Right lobe of liver (tissue), 6 donors: ENCODE measurements at regions not wholly inside any gene's neighbourhood (a gene's known extent, or its start where the extent isn't known, plus 50 kb on each side); places are given as distances from the start of the nearest gene placed in this dataset.

Experiments
- ATAC-seq, 4 donors: fragments of 200-7000 bp; cut with Tn5 transposase; one replicate each; pipeline ENCODE4 v1.9.1; 2020; ENCODE audit warnings: mild to moderate bottlenecking in 4 of 4, moderate library complexity in 4 of 4
- DNase-seq, 3 donors: peaks; one replicate each; pipeline ENCODE4 v3.0.0-alpha.2; 2020
- H3K27ac ChIP-seq, 3 donors: fragments of 200-600 bp; one replicate each; pipeline ENCODE4 v1.8.0; 2022
- H3K27me3 ChIP-seq, 2 donors: fragments of 200-600 bp; one replicate each; pipeline ENCODE4 v1.8.0; 2022
- H3K36me3 ChIP-seq, 4 donors: fragments of 200-600 bp; sonication (generic) in 1 of 4; one replicate each; pipeline versions ENCODE4 v1.5.1 to v1.8.0; 2017 to 2022; ENCODE audit warnings: control low read depth in 1 of 4
- H3K4me1 ChIP-seq, 4 donors: fragments of 200-600 bp; sonication (generic) in 1 of 4; one replicate each; pipeline versions ENCODE4 v1.5.1 to v1.8.0; 2017 to 2022; ENCODE audit warnings: control low read depth in 1 of 4
- H3K4me3 ChIP-seq, 3 donors: fragments of 200-600 bp; one replicate each; pipeline ENCODE4 v1.8.0; 2022
- H3K9me3 ChIP-seq, 4 donors: fragments of 200-600 bp; sonication (generic) in 1 of 4; one replicate each; pipeline versions ENCODE4 v1.5.1 to v1.8.0; 2017 to 2022; ENCODE audit warnings: control low read depth in 1 of 4
- CTCF ChIP-seq, 4 donors: fragments of 200-600 bp in 3 of 4; fragments of 450-650 bp in 1 of 4; IDR thresholded peaks; one replicate each; pipeline versions ENCODE4 v1.5.1 to v1.8.0; 2016 to 2022; ENCODE audit warnings: antibody characterized with exemption in 4 of 4, mild to moderate bottlenecking in 2 of 4
- POLR2A ChIP-seq: fragments of 450-650 bp; IDR thresholded peaks from one replicate; pipeline ENCODE4 v1.6.1; 2017; ENCODE audit warnings: antibody characterized with exemption, mild to moderate bottlenecking
- WGBS: methylation state at CpG from one replicate; pipeline ENCODE4 v1.1.6; 2018; ENCODE audit warnings: low coverage, low lambda C conversion rate; ENCODE audit not compliant: insufficient coverage; ENCODE audit errors: missing lambda C conversion rate; 5-methylcytosine and 5-hydroxymethylcytosine counted together
- intact Hi-C, 2 donors: fragments of 100-400 bp; cut with DNase I; formaldehyde crosslinking; loops; one replicate each; pipeline versions ENCODE4 v1.11.2 to v1.14.1; 2022
- donor health status: DM: no; HTN: yes; CAD: no.
- donor health status: DM: no; HTN: no; CAD: no.
- donor health status: DM: no; HTN: no; CAD: no.
- donor health status: DM: no; HTN: yes; CAD: no.
- donor health status: DM: no; HTN: yes; CAD: no.

GRCh38 chr18:44187090-44187489 is 493.6 kb upstream of the SETBP1 start:
- no peak for DNase-seq
- Histone ChIP-seq H3K9me3 (no peaks in the 10 kb centered on the region), H3K36me3 (no peaks in the 10 kb centered on the region), H3K27me3 (no peaks in the 10 kb centered on the region), H3K4me1 (no peaks in the 10 kb centered on the region), H3K27ac (no peak overlapping the region), H3K4me3 (no peak overlapping the region)
- ATAC-seq = no peak
- intact Hi-C loops = no loop called here
- 55% methylated on average over 2 of the region's 2 CpGs for WGBS
- TF ChIP-seq POLR2A (no peak), CTCF (IDR thresholded peaks at IDR 0.05) (no peak)

GRCh38 chr18:44195394-44196140 is 485.1 kb upstream of the SETBP1 start:
- H3K9me3 ChIP-seq = no peaks in the 10 kb centered on the region
- intact Hi-C loops = no loop called here
- 62% methylated on average over 4 of the region's 4 CpGs for WGBS
- H3K4me1 ChIP-seq = no peaks in the 10 kb centered on the region
- no peaks in the 10 kb centered on the region for H3K27me3 ChIP-seq
- DNase-seq (no peak), ATAC-seq (no peak)
- H3K4me3 ChIP-seq = no peak overlapping the region
- no peak for TF ChIP-seq POLR2A
- no peak for TF ChIP-seq CTCF (IDR thresholded peaks at IDR 0.05)
- no peaks in the 10 kb centered on the region for H3K36me3 ChIP-seq
- H3K27ac ChIP-seq = no peak overlapping the region

- WGBS = 40% methylated on average over 3 of the region's 8 CpGs
- H3K36me3 ChIP-seq = no peaks in the 10 kb centered on the region
- DNase-seq (no peak), ATAC-seq (peak in 1 of 4 donors; percentile 21)
- no peak overlapping the region for H3K4me3 ChIP-seq
- no peaks in the 10 kb centered on the region for H3K4me1 ChIP-seq
- intact Hi-C loops = no loop called here
- H3K27me3 ChIP-seq = no peaks in the 10 kb centered on the region
- H3K27ac ChIP-seq = no peak overlapping the region
- no peak for TF ChIP-seq POLR2A
- TF ChIP-seq CTCF (IDR thresholded peaks at IDR 0.05) = no peak
- H3K9me3 ChIP-seq = no peaks in the 10 kb centered on the region
Observed at GRCh38 chr18:44197832-44198611, 482.7 kb upstream of the SETBP1 start.

- intact Hi-C loops = no loop called here
- Histone ChIP-seq H3K4me1 (no peaks in the 10 kb centered on the region), H3K27me3 (no peaks in the 10 kb centered on the region), H3K27ac (no peak overlapping the region), H3K36me3 (no peaks in the 10 kb centered on the region), H3K4me3 (no peak overlapping the region), H3K9me3 (no peaks in the 10 kb centered on the region)
- no peak for DNase-seq
- TF ChIP-seq POLR2A (no peak), CTCF (IDR thresholded peaks at IDR 0.05) (no peak)
- ATAC-seq = peak in 1 of 4 donors; percentile 26
- 54% methylated on average over 4 of the region's 4 CpGs for WGBS
Observed at GRCh38 chr18:44198612-44199284, 481.9 kb upstream of the SETBP1 start.
